Loucy (cell line): ENCODE measurements at regions not wholly inside any gene's neighbourhood (a gene's known extent, or its start where the extent isn't known, plus 50 kb on each side); places are given as distances from the start of the nearest gene placed in this dataset.

Experiments used
- EZH2phosphoT487 ChIP-seq: fragments of 200-600 bp; IDR thresholded peaks from 2 replicates; pipeline ENCODE4 v1.6.1; 2018; ENCODE audit warnings: antibody characterized with exemption, mild to moderate bottlenecking, moderate library complexity, borderline replicate concordance
- TF ChIP-seq, protein P1 (sequence below): fragments of 200-600 bp; sonication (generic); conservative IDR thresholded peaks from 2 replicates; pipeline ENCODE4 v1.5.1; 2014; ENCODE audit warnings: mild to moderate bottlenecking, antibody characterized with exemption, low read length

DNA sequence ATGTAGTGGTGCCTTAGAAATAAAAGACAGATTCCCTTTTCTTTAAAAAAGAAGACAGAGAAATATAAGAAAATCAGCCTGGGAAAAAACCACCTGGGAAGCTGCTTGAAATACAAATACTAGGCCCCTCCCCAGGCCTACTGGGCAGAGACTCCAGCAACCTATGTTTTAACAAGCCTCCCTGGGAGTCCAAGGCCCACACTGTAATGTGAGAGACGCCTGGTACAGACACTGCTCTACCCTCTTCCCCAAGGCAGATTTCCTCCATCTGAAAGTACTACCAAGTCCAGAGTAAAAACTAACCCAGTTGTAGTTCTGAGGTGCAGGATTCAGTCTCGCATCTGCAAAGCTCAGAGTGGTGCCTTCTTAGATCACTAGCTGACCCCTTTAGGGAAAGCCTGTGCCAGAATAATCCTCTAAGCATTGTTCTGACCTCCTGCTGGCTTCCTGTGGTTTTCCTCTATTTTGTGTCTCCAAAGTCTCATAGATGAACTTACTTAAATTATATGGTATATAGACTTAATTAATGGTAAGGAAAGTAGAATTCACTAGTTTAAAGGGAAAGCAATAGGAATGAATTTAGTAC lies 270.2 kb upstream of the SLC35B3 start:
- TF ChIP-seq, protein P1, sequence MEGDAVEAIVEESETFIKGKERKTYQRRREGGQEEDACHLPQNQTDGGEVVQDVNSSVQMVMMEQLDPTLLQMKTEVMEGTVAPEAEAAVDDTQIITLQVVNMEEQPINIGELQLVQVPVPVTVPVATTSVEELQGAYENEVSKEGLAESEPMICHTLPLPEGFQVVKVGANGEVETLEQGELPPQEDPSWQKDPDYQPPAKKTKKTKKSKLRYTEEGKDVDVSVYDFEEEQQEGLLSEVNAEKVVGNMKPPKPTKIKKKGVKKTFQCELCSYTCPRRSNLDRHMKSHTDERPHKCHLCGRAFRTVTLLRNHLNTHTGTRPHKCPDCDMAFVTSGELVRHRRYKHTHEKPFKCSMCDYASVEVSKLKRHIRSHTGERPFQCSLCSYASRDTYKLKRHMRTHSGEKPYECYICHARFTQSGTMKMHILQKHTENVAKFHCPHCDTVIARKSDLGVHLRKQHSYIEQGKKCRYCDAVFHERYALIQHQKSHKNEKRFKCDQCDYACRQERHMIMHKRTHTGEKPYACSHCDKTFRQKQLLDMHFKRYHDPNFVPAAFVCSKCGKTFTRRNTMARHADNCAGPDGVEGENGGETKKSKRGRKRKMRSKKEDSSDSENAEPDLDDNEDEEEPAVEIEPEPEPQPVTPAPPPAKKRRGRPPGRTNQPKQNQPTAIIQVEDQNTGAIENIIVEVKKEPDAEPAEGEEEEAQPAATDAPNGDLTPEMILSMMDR, result no peak
- TF ChIP-seq EZH2phosphoT487, result no peak
